Activated naive CD8-positive, alpha-beta T cell treated with anti-CD3 and anti-CD28 coated beads for 36 hours (primary cell): ENCODE measurements at regions not wholly inside any gene's neighbourhood (a gene's known extent, or its start where the extent isn't known, plus 50 kb on each side); places are given as distances from the start of the nearest gene placed in this dataset.

Source experiments
- DNase-seq: peaks from one replicate; pipeline ENCODE4 v3.0.0; 2021
- H3K27ac Mint-ChIP-seq: one replicate; pipeline ENCODE4 v1.8.0; 2022; ENCODE audit warnings: mild to moderate bottlenecking, moderate library complexity, mixed read lengths
- H3K27me3 Mint-ChIP-seq: one replicate; pipeline ENCODE4 v1.8.0; 2022; ENCODE audit warnings: mild to moderate bottlenecking, mixed read lengths
- H3K36me3 Mint-ChIP-seq: one replicate; pipeline ENCODE4 v1.8.0; 2021; ENCODE audit warnings: mild to moderate bottlenecking, mixed read lengths
- H3K4me1 Mint-ChIP-seq: one replicate; pipeline ENCODE4 v1.8.0; 2021; ENCODE audit warnings: mixed read lengths
- H3K4me3 Mint-ChIP-seq: one replicate; pipeline ENCODE4 v1.8.0; 2022; ENCODE audit warnings: mild to moderate bottlenecking, moderate library complexity, mixed read lengths
- H3K9me3 Mint-ChIP-seq: one replicate; pipeline ENCODE4 v1.8.0; 2022; ENCODE audit warnings: mixed read lengths

DNA sequence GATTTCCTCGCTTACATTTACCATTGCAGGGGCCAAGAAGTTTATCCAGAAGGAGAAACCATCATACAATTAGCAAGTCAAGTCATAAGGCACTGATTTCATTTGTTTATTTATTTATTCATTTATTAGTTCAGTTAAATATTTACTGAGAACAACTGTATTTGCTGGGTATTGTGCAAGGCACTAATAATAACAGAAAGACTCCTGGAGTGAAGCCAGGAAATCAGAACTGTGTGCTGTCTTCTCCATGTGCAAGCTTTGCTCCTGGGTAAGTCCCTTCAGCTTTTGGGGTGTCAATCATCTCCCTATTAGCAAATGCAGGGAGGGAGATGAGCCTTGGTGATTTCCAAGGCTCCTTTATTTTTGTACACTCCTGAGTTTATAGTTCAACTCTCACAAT, 341.6 kb upstream of the MEIS1 start:
- no peak for DNase-seq
- Mint-ChIP-seq H3K4me3 (no peak overlapping the region), H3K27me3 (no peaks in the 10 kb centered on the region), H3K4me1 (no peaks in the 10 kb centered on the region), H3K9me3 (peaks cover 20% of the 10 kb centered on the region), H3K27ac (no peak overlapping the region), H3K36me3 (no peaks in the 10 kb centered on the region)

DNA sequence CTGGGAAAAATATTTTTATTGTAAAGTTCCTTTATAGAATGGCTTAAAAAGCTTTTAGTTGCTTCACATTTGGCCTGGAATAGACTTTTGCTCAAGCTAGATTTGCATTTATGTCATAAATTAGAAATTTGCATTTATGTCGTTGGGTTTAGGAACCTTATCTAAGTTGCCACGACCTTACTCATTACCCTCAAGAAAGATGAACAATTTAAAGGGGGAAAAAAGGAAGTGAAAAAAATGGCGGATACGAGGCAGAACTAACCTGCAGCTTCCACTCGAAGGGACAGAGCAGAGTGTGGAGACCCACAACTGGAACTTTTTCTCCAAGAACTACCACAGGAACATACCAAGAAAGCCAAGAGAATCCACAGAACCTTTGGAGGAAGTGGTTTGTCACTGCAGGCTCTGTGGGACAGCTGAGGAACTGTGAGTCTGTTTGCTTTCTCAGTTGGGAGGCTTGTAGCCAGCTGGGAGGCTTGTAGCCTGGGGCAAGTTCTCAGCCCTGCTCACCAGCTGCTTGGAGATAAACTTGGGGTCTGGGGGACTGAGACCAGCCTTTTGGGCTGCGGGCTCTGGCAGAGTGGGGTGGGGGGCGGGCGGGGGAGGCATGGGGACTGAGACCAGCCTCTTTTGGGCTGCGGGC, 349.9 kb upstream of the MEIS1 start:
- no peaks in the 10 kb centered on the region for H3K4me1 Mint-ChIP-seq
- H3K36me3 Mint-ChIP-seq, result no peaks in the 10 kb centered on the region
- H3K27ac Mint-ChIP-seq, result no peak overlapping the region
- peaks cover 10% of the 10 kb centered on the region for H3K9me3 Mint-ChIP-seq
- no peak overlapping the region for H3K4me3 Mint-ChIP-seq
- H3K27me3 Mint-ChIP-seq, result no peaks in the 10 kb centered on the region
- no peak for DNase-seq

DNA sequence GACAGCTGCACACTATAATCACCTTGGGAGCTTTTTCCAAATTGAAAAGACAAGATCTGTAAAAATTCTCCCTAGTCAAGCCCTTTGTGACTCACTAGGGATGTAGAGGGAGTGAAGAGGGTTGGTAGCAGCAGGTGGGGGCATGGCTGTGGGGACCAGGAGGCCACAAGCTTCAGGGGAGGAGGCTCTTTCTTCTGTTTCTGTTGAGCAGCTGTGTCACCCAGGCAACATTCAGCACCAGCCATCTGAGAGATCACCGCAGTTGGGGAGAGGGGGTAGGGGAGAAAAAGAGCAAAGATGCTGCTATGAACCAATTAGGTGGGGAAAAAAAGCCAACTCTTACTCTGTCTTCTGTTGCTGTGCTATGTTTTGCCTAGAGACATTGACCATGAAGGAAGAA, 352.3 kb upstream of the MEIS1 start:
- Mint-ChIP-seq H3K27ac (no peak overlapping the region), H3K4me3 (no peak overlapping the region), H3K36me3 (no peaks in the 10 kb centered on the region), H3K27me3 (no peaks in the 10 kb centered on the region), H3K9me3 (peaks cover 4% of the 10 kb centered on the region), H3K4me1 (no peaks in the 10 kb centered on the region)
- DNase-seq, result no peak

DNA sequence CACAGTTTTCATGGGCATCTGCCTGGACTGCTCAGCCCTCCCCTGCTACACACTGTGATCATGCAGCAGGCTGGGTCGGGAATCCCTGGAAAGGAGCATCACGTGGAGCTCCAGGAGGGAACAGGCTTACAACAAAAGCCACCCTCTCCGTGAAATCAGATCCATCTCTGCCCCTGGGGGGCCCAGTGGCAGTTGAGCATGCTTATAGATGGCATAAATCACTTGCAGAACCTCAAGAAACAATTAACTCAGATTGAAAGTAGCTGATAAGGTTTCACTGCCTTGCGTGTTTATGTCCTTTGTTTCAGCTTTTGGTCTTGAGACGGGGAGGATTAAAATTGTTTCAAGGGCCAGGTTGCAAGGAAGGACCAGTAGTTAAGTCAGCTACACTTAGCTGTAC, 354.8 kb upstream of the MEIS1 start:
- Mint-ChIP-seq H3K36me3 (no peaks in the 10 kb centered on the region), H3K4me3 (no peak overlapping the region), H3K4me1 (no peaks in the 10 kb centered on the region), H3K27ac (no peak overlapping the region), H3K27me3 (no peaks in the 10 kb centered on the region), H3K9me3 (no peaks in the 10 kb centered on the region)
- DNase-seq, result no peak

DNA sequence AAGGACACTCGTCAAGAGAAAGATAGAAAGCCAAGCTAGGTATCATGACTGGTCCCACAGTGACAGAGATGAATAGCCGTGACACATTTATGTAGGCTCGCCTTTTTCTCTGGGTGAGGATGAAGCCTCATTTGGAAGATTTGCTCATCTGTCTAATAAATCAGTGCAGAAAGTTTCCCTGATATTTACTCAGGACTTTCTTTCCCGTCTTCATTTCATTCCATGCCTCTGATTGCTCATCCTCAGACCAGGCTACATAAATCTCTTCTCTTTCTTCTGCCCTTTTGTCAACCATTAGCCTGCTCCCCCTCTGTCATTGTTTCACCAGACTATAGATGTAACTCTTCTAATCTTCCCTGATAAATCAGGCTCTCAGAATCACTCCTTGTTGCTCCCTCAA, 361.8 kb upstream of the MEIS1 start:
- DNase-seq, result no peak
- Mint-ChIP-seq H3K27me3 (no peaks in the 10 kb centered on the region), H3K4me1 (no peaks in the 10 kb centered on the region), H3K9me3 (no peaks in the 10 kb centered on the region), H3K36me3 (no peaks in the 10 kb centered on the region), H3K4me3 (no peak overlapping the region), H3K27ac (no peak overlapping the region)

DNA sequence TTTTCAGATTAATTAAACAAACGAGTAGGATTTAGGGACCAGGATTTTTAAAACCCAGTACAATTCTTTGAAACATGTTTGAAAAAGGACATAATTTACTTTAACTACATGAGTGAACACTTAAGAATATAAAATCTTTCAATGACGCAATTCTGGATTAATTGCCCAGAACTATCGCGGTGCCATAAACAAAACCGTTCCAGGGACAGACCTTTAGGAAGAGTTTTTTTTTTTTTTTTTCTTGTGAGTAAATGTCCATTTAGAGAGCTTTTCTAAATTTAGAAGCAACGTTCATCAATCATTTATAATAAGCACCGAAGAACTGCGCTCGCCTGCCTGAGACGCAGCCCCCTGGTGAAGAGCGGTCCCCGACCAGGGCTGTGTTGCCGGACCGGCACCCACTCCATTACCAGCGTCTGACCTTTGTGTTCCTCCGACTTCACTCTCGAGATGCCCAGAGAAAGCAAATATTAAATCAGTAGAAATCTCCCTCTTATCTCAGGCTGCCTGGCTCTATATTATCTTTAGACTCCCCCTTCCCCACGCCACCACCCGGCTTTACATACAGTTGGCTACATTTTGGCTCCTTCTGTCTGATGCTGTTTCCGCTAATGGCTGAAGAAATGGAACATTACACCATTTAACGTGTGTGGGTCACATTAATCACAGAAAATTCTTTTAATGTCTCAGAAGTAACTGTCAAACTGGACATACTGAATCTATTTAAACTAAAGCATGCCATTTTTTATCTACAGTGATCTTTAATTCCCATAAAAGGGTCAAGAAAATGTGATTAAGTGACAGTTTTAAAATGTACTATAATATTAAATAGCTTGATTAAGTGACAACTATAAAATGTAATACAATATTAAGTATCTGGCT, 364.0 kb upstream of the MEIS1 start:
- no peak overlapping the region for H3K27ac Mint-ChIP-seq
- DNase-seq, result no peak
- H3K9me3 Mint-ChIP-seq, result no peaks in the 10 kb centered on the region
- H3K27me3 Mint-ChIP-seq, result no peaks in the 10 kb centered on the region
- no peaks in the 10 kb centered on the region for H3K4me1 Mint-ChIP-seq
- H3K4me3 Mint-ChIP-seq, result no peak overlapping the region
- no peaks in the 10 kb centered on the region for H3K36me3 Mint-ChIP-seq

DNA sequence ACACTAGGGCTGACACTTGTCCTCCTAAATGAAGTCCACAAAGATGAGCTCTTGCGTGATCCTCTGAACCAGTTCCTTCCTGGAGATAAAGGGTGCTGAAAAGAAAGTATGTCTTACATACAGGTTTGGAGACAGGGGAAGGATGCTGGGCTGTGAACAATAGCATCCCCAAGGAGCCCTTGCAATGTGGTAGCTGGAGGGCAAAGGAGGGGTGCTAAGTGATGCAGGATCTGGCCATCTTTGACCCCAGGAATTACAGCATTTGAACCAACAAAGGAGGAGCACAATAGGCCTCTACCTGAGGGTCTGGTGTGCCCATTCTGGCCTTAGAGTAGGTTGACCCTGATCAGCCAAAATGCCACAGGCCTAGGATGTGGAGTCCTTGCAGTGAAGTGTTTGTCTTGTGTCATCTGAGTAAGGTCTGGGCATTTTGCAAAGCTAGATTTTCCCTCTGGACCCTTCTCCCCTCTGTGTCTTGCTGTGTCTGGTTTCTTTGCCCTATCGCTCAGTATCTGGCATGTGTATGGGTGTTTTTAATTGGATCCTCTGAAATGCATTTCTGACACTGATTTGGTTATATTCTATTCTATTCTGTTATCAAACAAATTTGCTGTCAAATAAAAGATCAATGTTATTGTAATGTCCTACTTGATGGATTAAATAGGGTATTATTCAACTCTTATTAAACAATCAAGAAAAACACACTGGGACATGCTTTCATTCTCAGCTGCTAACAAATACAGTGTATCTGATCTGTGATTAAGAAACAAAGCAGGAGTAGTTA, 364.8 kb upstream of the MEIS1 start:
- Mint-ChIP-seq H3K27ac (no peak overlapping the region), H3K36me3 (no peaks in the 10 kb centered on the region), H3K4me1 (no peaks in the 10 kb centered on the region), H3K27me3 (no peaks in the 10 kb centered on the region), H3K9me3 (no peaks in the 10 kb centered on the region), H3K4me3 (no peak overlapping the region)
- DNase-seq, result no peak

DNA sequence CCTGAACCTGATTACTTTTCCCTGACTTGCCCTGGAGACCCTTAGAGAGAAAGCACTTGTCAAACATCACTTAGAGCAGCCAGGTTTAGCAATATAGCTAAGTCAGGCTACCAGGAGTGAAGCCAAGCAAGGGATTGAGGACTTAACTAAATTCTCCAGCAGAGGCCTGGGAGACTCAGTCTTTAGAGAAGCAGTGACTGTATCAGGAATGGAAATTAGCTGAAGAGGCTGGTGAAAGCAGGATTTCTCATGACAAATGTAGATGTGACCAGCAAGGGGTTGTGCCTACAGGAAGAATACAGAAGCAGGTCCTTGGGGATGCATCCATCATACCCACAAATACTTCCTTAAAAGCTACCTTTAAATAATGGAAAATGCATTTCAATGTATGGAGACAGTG, 368.9 kb upstream of the MEIS1 start:
- Mint-ChIP-seq H3K4me1 (no peaks in the 10 kb centered on the region), H3K36me3 (no peaks in the 10 kb centered on the region), H3K27ac (no peak overlapping the region), H3K9me3 (no peaks in the 10 kb centered on the region), H3K27me3 (no peaks in the 10 kb centered on the region), H3K4me3 (no peak overlapping the region)
- no peak for DNase-seq

DNA sequence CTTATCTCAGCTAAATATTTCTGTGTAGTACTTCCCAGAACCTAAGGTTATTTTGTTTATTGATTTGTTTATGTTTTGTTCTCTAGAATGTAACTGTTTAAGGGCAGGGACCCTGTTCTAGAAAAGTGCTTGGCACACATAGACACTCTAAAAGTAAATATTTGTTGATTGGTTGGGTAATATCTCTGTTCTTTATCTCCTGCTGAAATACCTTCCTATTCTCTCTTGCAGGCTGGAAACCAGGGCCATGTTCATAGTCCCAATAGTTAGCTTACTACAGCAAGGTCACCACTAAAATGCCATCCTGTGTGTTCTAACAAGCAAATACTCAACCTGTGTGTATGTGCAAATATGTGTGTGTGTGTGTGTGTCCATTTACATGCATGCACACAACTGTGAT, 375.6 kb upstream of the MEIS1 start:
- H3K36me3 Mint-ChIP-seq, result no peaks in the 10 kb centered on the region
- no peak overlapping the region for H3K27ac Mint-ChIP-seq
- no peak for DNase-seq
- H3K9me3 Mint-ChIP-seq, result no peaks in the 10 kb centered on the region
- H3K4me3 Mint-ChIP-seq, result no peak overlapping the region
- H3K4me1 Mint-ChIP-seq, result no peaks in the 10 kb centered on the region
- no peaks in the 10 kb centered on the region for H3K27me3 Mint-ChIP-seq

DNA sequence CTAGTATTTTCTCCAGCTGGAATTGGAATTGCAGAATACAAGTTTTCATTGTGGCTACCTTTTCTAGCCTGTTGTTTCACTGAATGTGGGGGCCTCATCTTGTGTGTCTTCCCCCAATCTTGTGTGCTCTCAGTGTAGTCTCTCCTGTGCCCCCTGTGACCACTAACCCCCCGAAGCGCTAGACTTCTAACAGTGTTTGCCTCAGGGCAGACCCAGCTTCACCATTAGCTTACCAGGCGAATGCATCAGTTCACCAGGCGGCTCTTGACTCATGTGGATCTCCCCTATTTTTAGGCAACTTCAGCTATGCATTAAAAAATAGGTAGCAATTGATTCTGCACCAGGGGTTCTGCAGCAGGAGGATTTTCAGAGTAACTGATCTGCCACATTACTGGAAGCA, 376.2 kb upstream of the MEIS1 start:
- Mint-ChIP-seq H3K27ac (no peak overlapping the region), H3K27me3 (no peaks in the 10 kb centered on the region), H3K36me3 (no peaks in the 10 kb centered on the region), H3K9me3 (no peaks in the 10 kb centered on the region), H3K4me1 (no peaks in the 10 kb centered on the region), H3K4me3 (no peak overlapping the region)
- DNase-seq, result no peak

DNA sequence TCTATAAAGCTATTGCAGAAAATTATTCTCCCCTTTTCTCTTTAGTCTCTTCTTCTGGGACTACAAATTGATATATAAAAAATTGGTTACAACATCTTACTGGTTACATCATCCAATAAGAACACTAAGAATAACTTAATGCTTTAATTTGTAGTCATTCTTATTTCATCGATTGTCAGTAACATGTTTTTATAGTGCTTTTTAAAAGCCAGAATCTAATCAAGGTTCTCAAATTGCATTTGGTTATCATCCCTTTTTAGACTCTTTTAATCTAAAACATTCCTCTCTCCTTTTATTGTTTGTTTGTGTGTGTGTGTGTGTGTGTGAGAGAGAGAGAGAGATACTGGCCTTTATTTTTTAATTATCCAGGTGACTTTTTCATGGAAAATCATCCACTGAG, 377.1 kb upstream of the MEIS1 start:
- DNase-seq, result no peak
- H3K4me1 Mint-ChIP-seq, result no peaks in the 10 kb centered on the region
- no peak overlapping the region for H3K27ac Mint-ChIP-seq
- no peaks in the 10 kb centered on the region for H3K9me3 Mint-ChIP-seq
- H3K36me3 Mint-ChIP-seq, result no peaks in the 10 kb centered on the region
- H3K27me3 Mint-ChIP-seq, result no peaks in the 10 kb centered on the region
- no peak overlapping the region for H3K4me3 Mint-ChIP-seq

DNA sequence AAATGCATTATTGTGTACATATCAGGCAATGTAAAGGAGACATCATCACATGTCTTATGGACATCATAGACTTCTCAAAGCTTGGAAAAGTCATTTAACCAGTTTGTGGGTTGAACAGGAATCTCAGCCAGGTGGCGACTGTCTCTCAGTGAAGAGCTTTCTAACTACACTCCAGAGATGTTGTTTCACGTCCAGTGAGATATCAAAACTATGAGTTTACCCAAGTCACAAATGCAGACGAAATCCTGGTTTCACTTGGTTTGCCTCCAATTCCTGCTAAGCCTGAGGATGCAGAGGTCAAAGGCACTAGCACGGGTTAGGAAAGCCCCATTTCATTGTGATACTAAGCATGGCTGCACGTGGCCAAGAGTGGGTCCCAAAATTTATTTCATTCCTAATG, 384.5 kb upstream of the MEIS1 start:
- no peaks in the 10 kb centered on the region for H3K36me3 Mint-ChIP-seq
- DNase-seq, result no peak
- H3K4me1 Mint-ChIP-seq, result no peaks in the 10 kb centered on the region
- no peak overlapping the region for H3K4me3 Mint-ChIP-seq
- no peak overlapping the region for H3K27ac Mint-ChIP-seq
- no peaks in the 10 kb centered on the region for H3K27me3 Mint-ChIP-seq
- no peaks in the 10 kb centered on the region for H3K9me3 Mint-ChIP-seq

DNA sequence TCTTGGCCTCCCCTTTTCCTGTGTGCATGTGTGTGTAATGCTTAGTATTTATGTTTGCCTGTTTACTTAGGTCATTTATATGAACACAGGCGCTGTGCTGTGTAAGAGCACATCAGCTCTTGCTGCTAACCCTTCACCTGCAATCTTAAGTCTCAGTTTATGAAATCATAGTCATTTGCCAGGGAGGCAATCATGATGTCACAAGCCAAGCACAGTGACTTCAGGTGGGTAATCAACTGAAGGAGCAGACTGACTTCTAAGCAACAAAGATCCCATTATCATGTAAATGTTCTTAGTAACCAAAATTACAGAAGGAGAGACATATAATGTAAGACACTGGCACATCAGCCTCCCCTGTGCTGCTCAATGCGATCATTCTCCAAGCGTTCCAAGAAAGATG, 386.3 kb upstream of the MEIS1 start:
- H3K4me1 Mint-ChIP-seq, result no peaks in the 10 kb centered on the region
- no peaks in the 10 kb centered on the region for H3K27me3 Mint-ChIP-seq
- no peaks in the 10 kb centered on the region for H3K36me3 Mint-ChIP-seq
- no peak overlapping the region for H3K4me3 Mint-ChIP-seq
- no peak for DNase-seq
- no peak overlapping the region for H3K27ac Mint-ChIP-seq
- H3K9me3 Mint-ChIP-seq, result no peaks in the 10 kb centered on the region

DNA sequence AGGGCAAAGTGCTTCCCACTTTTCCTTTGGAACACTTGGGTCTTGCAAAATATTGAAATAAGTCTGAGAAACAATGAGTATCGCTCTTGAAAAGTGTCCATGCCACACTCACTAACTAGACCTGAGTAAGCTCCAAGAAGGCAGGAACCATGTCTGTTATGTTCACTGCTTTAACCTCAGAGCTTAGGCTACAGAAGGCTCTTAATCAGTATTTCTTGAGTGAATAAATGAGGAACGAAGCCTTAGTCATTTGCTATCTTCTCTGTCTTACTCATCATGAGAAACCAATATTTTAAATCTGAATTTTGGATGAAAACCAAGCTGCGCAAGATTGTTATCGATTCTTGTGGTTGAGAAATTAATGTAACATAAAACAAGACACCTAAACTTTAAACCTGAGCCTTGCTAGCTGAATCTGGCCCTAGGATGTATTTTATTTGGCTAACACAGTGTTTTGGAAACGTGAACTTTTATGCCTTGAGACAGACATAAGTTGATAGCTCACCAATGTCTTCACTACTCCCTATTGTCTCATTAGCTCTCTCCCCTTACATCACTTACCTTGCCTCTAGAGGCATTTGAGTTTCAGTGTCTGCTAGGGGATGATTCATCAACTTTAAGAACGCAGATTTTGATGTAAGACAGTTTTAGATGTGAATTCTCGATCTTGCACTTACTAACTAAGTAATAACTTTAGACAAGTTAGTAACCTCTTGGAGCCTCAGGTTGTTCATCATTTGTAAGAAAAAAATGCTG, 392.8 kb upstream of the MEIS1 start:
- no peak overlapping the region for H3K27ac Mint-ChIP-seq
- no peak overlapping the region for H3K4me3 Mint-ChIP-seq
- DNase-seq, result no peak
- no peaks in the 10 kb centered on the region for H3K4me1 Mint-ChIP-seq
- peaks cover 3% of the 10 kb centered on the region for H3K27me3 Mint-ChIP-seq
- H3K36me3 Mint-ChIP-seq, result no peaks in the 10 kb centered on the region
- no peaks in the 10 kb centered on the region for H3K9me3 Mint-ChIP-seq

DNA sequence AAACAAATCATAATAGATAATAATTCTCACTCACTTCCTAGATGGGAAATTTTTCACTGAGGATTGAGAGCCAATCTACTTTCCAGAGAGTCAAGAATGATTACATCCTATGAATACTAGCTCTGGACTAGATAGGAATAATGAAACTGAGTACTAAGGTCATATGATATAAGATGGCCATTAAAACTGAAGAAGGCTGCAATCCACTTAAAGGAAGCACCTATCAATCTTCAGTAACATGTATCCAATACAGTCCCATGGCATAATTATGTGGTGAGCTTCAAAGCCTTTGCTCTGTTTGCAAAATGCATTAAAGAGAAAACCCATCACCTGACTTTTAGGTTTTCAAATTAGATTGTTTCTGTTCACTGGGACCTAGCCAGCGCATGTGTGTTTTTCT, 398.0 kb upstream of the MEIS1 start:
- no peak overlapping the region for H3K4me3 Mint-ChIP-seq
- no peaks in the 10 kb centered on the region for H3K36me3 Mint-ChIP-seq
- no peaks in the 10 kb centered on the region for H3K4me1 Mint-ChIP-seq
- H3K9me3 Mint-ChIP-seq, result no peaks in the 10 kb centered on the region
- H3K27ac Mint-ChIP-seq, result no peak overlapping the region
- H3K27me3 Mint-ChIP-seq, result peaks cover 3% of the 10 kb centered on the region
- DNase-seq, result no peak
